ENCODE measurements at regions not wholly inside any gene's neighbourhood (a gene's known extent, or its start where the extent isn't known, plus 50 kb on each side); places are given as distances from the start of the nearest gene placed in this dataset.
"Not testable (repeated sequence)": the region's sequence is repeated elsewhere in the genome, so short reads cannot be mapped to it uniquely, and the experiment has no call there.

DNA sequence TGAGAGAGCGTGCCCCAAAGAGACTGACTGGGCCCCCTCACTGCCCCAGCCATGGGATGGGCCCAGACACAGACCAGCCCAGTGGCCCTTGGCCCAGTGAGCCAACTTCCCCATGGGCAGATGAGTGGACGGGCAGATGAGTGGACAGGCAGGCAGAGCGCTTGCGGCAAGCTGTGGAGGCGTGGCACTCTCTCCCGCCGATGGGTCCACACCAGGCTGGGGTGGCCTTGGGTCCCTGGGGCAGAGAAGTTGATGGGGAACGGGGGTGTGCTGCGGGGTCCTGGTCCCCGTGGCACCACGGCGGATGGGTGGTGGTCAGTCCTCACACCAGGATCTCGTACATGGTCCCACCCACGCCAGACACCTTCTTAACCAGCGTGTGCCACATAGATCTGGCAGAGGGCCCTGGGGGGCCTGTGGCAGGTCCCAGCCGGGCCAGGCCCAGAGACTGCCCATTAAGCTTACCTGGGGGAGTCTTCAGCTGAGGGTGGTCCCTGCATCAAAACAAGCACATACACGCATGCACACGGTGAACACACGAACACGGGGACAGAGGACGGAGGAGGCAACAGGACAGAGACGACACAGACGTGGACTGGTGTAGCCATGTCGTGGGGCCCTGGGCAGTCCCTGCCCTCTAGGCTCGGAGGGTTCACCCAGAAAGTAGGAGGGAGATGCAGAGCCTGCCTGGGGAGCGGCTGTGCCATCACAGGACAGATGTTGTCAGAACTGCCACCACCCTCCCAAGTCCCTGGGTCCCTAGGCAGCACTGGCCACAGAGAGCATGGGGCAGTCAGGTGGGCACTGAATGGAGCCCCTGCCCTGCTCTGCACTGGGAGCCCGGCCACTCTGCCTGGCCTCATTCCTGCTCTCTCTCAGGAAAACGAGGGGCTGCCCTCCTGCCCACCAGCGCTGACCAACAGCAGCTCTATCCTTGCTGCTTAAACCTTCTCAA, 182.2 kb downstream of the IGLL1 start:
- no peak for DNase-seq (ENCODE audit: low read depth in 4 of 4, low spot score in 2 of 4)

- DNase-seq (ENCODE audit: low read depth in 4 of 4, low spot score in 2 of 4) = no peak
These were observed 183.0 kb downstream of the IGLL1 start for GRCh38 chr22:23397008-23397612.

DNA sequence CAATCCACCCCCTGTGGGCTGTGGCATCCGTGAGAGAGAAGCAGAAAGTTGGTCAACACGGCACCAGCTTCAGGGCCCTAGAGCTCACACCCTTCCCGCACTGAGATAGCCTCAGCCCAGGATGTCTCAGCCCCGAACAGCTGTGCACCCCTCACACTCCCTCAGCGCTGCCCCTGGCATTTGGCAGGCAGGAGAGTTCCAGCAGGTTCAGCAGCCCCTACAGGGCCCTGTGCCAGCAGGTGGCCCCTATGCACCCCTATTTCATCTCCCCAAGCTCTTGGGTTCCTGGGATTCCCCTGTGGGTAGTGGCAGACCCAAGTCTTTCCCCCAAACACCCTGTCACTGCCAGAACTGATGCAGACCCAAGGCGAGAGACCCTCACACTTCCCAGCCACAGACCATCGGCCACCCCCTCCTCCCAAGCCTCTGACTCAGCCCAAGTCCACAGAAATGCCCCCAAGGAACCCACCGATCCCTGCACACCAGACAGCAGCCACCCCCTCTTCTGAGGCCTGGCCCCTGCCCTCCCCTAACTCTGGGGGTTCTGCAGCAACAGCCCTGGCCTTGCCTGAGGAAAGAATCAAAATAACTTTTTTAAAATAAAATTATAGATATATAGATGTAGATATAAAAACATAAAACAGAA, 183.6 kb downstream of the IGLL1 start:
- DNase-seq (ENCODE audit: low read depth in 4 of 4, low spot score in 2 of 4) = no peak

- DNase-seq (ENCODE audit: low read depth in 4 of 4, low spot score in 2 of 4) = no peak
These were observed 184.3 kb downstream of the IGLL1 start for GRCh38 chr22:23395530-23396361.

DNA sequence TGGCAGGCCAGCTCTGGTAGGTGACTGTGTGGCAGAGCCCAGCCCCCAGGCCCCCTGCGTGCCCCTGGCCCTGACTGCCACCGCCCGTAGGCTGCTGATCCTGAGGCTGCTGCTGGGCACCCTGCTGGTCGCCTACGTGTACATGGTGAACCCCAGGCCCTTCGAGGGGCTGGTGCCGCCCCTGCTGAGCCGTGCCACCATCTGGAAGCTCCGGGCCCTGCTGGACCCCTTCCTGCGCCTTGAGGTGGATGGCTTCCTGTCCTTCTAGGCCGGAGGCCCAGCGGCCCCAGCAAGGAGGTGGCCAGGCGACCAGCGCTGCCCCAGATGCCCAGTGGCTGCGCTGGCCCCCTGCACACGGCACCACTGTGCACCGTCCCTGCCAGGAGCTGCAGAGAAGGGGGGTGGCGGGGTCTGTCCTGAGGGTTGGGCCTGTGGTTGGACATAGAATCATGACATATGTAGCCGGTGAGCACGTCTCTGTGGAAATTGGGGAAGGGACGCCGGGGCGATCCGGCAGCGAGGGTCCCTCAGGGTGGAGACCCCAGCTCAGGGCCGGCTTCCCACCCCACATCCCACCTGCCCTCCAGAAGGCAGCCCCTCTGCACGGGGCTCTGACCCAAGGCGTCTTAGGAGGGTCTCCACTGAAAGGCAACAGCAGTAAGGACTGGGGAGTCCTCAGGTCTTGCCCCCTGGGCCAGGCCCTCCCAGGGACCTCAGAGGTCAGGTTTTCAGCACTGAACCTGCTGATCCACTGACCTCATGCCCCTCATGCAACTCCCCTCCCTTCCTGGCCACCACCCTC, 185.4 kb downstream of the IGLL1 start:
- no peak for DNase-seq (ENCODE audit: low read depth in 4 of 4, low spot score in 2 of 4)

DNA sequence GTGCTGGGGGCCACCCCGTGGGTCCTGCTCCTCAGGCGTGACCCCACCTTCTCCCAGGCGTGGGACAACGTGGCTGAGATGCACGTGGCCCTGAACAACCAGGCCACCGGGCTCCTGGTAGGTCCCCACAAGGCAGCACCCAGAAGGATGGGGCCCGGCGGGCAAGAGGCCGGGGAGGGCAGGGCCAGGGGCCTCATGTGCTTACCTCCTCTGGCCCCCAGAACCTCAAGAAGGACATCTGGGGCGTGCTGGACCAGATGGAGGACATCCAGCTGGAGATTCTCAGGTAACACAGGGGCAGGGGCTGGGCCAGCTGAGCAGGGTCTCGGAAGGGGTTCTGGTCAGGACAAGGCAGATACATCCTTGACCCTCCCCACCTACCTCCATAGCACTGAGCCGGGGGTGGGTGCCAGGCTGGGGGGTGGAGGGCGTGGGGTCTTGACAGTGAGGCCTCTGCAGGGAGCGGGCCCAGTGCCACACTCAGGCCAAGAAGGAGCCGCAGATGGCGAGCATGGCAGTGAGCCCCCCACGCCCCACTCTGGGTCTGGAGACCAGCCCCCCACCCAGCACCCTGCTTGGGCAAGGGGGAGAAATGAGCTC, 186.3 kb downstream of the IGLL1 start:
- DNase-seq (ENCODE audit: low read depth in 4 of 4, low spot score in 2 of 4) = no peak

DNA sequence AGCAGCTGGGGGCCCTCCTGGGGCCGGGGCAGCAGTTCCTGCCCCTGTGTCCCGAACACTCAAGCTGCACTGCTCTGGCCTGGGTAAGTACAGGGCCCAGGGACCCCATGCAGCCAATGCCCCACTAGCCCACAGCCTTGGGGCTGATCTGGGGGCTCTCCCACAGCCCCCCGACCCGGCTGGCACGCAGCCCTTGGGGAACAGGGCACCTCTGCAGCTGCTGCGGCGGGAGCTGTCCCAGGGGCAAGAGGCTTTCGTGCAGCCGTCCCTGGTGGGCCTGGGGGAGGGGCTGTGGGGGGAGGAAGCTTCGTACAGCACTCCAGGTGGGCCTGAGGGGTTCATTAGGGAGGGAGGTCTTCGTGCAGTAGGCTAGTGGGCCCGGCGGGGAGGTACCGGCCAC, 186.9 kb downstream of the IGLL1 start:
- DNase-seq (ENCODE audit: low read depth in 4 of 4, low spot score in 2 of 4) = not testable (repeated sequence)

DNA sequence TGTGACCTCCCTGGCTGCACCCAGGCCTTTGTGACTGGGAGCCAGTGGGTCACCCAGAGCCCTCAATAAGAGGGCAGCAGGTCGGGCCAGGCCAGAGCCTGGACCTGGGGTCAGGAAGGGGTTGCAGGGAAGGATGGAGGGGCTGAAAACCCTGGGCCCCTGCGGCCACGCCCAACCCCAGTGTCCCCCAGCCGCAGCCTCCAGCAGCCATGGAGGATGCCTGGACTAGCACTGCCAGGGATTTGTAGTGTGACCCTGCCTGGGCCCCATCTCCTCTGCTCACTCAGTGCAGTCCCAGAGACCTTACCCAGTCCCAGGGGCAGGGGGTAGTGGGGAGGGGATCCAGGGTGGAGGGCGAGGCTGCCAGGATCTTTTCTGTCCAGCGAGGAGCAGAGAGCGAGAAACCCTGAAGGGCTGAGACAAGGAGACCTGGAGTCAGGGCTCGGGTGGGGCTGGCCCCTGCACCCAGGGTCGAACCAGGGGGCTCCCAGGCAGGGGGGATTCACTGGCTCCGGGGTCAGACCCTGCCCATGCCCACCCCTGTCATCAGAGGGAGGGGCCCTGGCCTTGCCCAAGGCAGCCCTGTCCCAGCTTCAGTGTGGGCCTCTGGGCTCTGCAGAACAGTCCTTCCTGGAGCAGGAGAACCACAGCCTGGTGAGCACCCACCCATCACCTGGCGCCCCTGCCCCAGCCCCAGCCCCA, 187.5 kb downstream of the IGLL1 start:
- DNase-seq (ENCODE audit: low read depth in 4 of 4, low spot score in 2 of 4) = no peak

GRCh38 chr22:23391022-23391421, 189.1 kb downstream of the IGLL1 start:
- no peak for DNase-seq (ENCODE audit: low read depth in 4 of 4, low spot score in 2 of 4)

- DNase-seq (ENCODE audit: low read depth in 4 of 4, low spot score in 2 of 4) = no peak
These were observed 190.6 kb downstream of the IGLL1 start for GRCh38 chr22:23389271-23390071.

- no peak for DNase-seq (ENCODE audit: low read depth in 4 of 4, low spot score in 2 of 4)
These were observed 191.6 kb downstream of the IGLL1 start for GRCh38 chr22:23388517-23388890.

DNA sequence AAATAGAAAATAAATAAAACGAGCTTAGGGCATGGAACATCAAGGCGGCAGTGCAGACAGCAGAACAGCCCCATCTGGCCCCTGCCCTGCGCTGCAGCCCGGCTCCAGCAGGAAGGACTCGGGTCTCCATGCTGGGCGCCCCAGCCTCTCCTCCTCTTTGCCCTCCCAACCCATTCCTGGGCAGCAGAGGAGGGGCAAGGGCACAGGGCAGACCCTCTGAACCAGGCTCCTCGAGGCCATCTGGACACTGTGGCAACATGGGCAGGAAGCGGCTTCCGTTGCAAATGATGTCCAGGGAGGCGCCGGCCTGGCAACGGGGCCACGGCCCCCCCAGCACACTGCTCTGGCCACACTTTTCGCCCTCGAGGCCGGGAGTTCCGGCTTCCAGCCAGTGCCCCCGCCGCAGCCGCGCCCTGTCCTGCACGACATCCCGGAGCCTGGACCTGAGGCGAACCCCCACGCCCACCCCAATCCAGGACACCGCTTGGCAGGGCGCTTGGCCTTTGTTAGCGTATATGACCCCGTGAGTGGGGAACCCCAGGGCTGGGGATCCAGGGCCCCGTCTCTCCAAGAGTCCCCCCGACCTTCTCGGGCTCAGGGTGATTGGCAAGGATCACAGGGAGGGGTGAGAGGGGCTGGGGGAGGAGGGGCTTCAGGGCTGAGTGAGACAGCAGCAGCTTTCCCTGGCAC, 192.1 kb downstream of the IGLL1 start:
- no peak for DNase-seq (ENCODE audit: low read depth in 4 of 4, low spot score in 2 of 4)

GRCh38 chr22:23386822-23387580, 193.1 kb downstream of the IGLL1 start:
- no peak for DNase-seq (ENCODE audit: low read depth in 4 of 4, low spot score in 2 of 4)

DNA sequence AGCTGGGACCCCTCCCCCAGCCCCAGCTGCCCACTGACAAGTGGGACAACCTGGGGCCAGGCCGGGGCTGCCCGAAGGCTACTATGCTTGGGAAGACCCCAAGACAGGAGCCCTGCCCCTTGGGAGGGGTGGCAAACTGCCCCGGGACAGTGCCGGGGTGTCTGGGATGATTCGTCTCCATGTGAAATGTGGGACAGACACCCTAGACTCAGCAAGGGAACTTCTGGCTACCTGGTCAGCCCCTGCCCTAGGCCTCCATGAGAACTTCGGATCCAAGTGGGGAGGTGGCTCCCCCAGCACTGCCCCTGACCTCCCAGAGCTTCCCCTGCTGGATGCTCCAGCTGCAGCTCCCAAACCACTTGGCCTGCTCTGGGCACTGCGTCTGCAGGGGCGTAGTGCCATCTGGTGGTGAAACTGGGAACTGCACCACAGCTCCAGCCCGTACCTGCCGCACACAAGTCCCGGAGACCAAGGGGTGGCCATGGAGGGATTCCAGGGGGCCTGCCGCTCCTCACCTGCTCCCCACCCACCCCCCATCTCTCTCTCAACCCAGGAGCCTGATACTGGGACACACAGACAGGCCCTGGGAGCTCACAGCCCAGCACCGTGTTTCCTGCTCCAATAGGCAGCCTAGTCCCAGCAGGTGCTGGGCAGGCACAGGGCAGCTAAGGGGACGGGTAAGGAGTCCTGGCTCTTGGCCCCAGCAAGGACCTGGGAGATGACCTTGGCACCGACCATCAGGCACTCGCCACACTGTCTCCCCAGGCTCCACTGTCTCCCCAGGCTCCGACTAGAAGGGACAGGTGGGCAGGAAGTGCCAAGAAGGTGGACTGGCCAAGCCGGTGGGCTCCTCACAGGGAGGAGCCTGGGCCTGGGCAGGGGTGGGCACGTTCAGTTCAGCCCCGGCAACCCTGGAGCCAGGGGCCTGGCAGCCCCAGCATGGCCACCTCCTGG, 194.1 kb downstream of the IGLL1 start:
- DNase-seq (ENCODE audit: low read depth in 4 of 4, low spot score in 2 of 4) = peak in 3 of 4 donors; percentile 46 to 69 (median 67)

DNA sequence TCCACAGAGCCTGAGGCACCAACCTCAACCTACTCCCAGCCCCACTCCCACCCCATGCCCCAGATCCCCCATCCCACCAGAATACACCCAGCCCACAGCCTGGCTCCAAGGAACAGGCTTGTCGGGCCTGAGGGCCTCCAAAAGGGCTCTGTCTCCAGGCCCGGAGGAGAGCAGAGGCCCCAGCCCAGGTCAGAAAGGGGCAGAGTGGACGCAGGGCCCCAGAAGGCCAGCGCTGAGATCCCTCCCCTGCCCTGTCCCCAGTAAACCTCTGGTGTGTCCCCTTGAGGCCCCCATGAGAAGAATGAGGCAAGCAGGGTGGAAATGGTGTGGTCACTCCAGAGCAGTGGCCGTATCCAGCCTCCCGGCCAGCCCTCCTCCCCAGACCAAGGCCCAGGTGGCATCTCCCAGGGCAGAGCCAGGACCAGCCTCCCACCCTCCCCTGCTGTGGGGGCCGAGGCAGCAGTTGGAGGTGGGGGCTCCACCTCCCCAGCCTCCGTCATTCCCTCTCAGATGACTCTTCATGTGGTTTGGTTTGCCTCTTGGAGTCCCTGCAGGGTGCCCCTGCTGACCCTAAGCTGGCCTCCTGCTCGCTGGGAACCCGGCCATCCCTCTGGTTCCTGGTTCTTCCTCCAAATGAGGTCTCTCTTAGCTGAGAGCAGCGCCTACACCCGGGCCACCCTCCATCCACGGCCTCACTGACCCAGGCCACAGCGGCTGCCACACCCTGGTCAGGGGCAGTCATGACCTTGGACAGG, 195.0 kb downstream of the IGLL1 start:
- DNase-seq (ENCODE audit: low read depth in 4 of 4, low spot score in 2 of 4) = no peak

All from left renal cortex interstitium (tissue), 4 donors.